ENCODE measurements at regions not wholly inside any gene's neighbourhood (a gene's known extent, or its start where the extent isn't known, plus 50 kb on each side); places are given as distances from the start of the nearest gene placed in this dataset.

GRCh38 chr2:145258903-145259579 is 739.1 kb upstream of the ZEB2 start:
- peaks cover 76% of the 10 kb centered on the region for H3K27me3 ChIP-seq (ENCODE audit: insufficient read depth, poor library complexity, severe bottlenecking)
- no peak overlapping the region for H3K27ac ChIP-seq (replicated peaks)
- 0 out of 2 replicates have a peak, but pooled peaks have one; percentile 33 for TF ChIP-seq GABPA (IDR thresholded peaks at IDR 0.05; ENCODE audit: low read depth)
- TF ChIP-seq POLR2AphosphoS5 (IDR thresholded peaks at IDR 0.05; ENCODE audit: low read depth) = peak; percentile 100
- no peak for TF ChIP-seq CTCF (IDR thresholded peaks at IDR 0.05; ENCODE audit: insufficient read depth, low read length)
- peak; percentile 73; the same call in 1 of the 2 replicates for TF ChIP-seq SPI1 (IDR thresholded peaks at IDR 0.05; ENCODE audit: borderline replicate concordance, low read depth)
- no peak for TF ChIP-seq REST (IDR thresholded peaks at IDR 0.05; ENCODE audit: insufficient replicate concordance, low read depth)
- no peak overlapping the region for H3K4me3 ChIP-seq (replicated peaks; ENCODE audit: insufficient read depth, low read length)
- peak; percentile 16 to 83 for DNase-seq (ENCODE audit: low read depth in 1 of 2, low spot score in 1 of 2)

GRCh38 chr2:145257931-145258330 is 738.0 kb upstream of the ZEB2 start:
- peaks cover 77% of the 10 kb centered on the region for H3K27me3 ChIP-seq (ENCODE audit: insufficient read depth, poor library complexity, severe bottlenecking)
- no peak overlapping the region for H3K4me3 ChIP-seq (replicated peaks; ENCODE audit: insufficient read depth, low read length)
- no peak for DNase-seq (ENCODE audit: low read depth in 1 of 2, low spot score in 1 of 2)
- no peak for TF ChIP-seq CTCF (IDR thresholded peaks at IDR 0.05; ENCODE audit: insufficient read depth, low read length)
- TF ChIP-seq REST (IDR thresholded peaks at IDR 0.05; ENCODE audit: insufficient replicate concordance, low read depth) = no peak
- TF ChIP-seq SPI1 (IDR thresholded peaks at IDR 0.05; ENCODE audit: borderline replicate concordance, low read depth) = no peak
- H3K27ac ChIP-seq (replicated peaks) = no peak overlapping the region

DNA sequence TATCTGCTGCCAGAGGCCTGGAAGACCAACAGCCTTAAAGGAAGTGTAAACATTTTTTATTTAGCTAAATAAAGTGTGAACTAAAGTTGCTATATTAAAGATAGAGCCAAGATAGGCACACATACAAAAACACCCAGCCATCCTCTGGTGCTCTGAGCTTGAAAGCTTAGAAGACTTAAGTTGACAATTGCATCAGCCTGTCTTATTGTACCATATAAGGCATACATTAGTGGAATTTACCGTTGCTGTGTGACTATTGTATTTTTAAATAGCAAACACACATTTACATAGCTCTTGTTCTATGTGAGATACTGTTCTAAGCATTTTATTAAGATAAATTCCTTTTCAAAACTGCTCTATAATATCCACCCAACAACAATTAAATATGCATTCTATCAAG is 736.6 kb upstream of the ZEB2 start:
- Histone ChIP-seq H3K27ac (replicated peaks) (no peak overlapping the region), H3K27me3 (ENCODE audit: insufficient read depth, poor library complexity, severe bottlenecking) (peaks cover 71% of the 10 kb centered on the region), H3K4me3 (replicated peaks; ENCODE audit: insufficient read depth, low read length) (no peak overlapping the region)
- no peak for TF ChIP-seq CTCF (IDR thresholded peaks at IDR 0.05; ENCODE audit: insufficient read depth, low read length)
- TF ChIP-seq SPI1 (IDR thresholded peaks at IDR 0.05; ENCODE audit: borderline replicate concordance, low read depth) = no peak
- no peak for TF ChIP-seq GABPA (IDR thresholded peaks at IDR 0.05; ENCODE audit: low read depth)
- no peak for TF ChIP-seq REST (IDR thresholded peaks at IDR 0.05; ENCODE audit: insufficient replicate concordance, low read depth)
- TF ChIP-seq POLR2AphosphoS5 (IDR thresholded peaks at IDR 0.05; ENCODE audit: low read depth) = no peak
- no peak for DNase-seq (ENCODE audit: low read depth in 1 of 2, low spot score in 1 of 2)

Data from HL-60 (cell line).